NCI-H2107 treated with DMSO at 0.1 percent for 48 hours (cell line): ENCODE measurements at regions not wholly inside any gene's neighbourhood (a gene's known extent, or its start where the extent isn't known, plus 50 kb on each side); places are given as distances from the start of the nearest gene placed in this dataset.

Experiments
- DNase-seq: peaks from one replicate; lab custom pipeline; 2025; ENCODE audit not compliant: unreplicated experiment; lab: John Stamatoyannopoulos, UW

- DNase-seq, result no peak
These were observed 51.2 kb upstream of the NFASC start for GRCh38 chr1:204819495-204819894.
